Neuron (in vitro differentiated cells): ENCODE measurements at regions not wholly inside any gene's neighbourhood (a gene's known extent, or its start where the extent isn't known, plus 50 kb on each side); places are given as distances from the start of the nearest gene placed in this dataset.

Experiments used
- H2AFZ ChIP-seq: one replicate; pipeline ENCODE4 v1.6.1; 2013; ENCODE audit warnings: low read depth, mild to moderate bottlenecking, inconsistent platforms, low read length, moderate library complexity
- H3K27me3 ChIP-seq: one replicate; pipeline ENCODE4 v1.6.1; 2013; ENCODE audit warnings: low read length; ENCODE audit not compliant: insufficient read depth
- H3K36me3 ChIP-seq: one replicate; pipeline ENCODE4 v1.6.1; 2013; ENCODE audit warnings: low read length; ENCODE audit not compliant: insufficient read depth
- H3K4me1 ChIP-seq: one replicate; pipeline ENCODE4 v1.6.1; 2013; ENCODE audit warnings: low read length; ENCODE audit not compliant: insufficient read depth
- H3K4me3 ChIP-seq: 2 replicates; pipeline ENCODE4 v1.5.1; 2013; ENCODE audit warnings: mild to moderate bottlenecking, low read length, moderate library complexity
- H3K9me3 ChIP-seq: one replicate; pipeline ENCODE4 v1.6.1; 2013; ENCODE audit warnings: low read length

- Histone ChIP-seq H3K36me3 (no peaks in the 10 kb centered on the region), H3K4me3 (no peak overlapping the region), H3K9me3 (no peaks in the 10 kb centered on the region), H3K4me1 (no peaks in the 10 kb centered on the region), H3K27me3 (no peaks in the 10 kb centered on the region), H2AFZ (no peak overlapping the region)
These were observed 60.2 kb downstream of the PDE6H start for GRCh38 chr12:15033029-15033428.

GRCh38 chr12:15033641-15034040 is 60.8 kb downstream of the PDE6H start:
- H3K4me3 ChIP-seq, result no peak overlapping the region
- H3K9me3 ChIP-seq, result no peaks in the 10 kb centered on the region
- no peaks in the 10 kb centered on the region for H3K4me1 ChIP-seq
- no peaks in the 10 kb centered on the region for H3K36me3 ChIP-seq
- no peaks in the 10 kb centered on the region for H3K27me3 ChIP-seq
- H2AFZ ChIP-seq, result no peak overlapping the region

- H3K4me1 ChIP-seq, result no peaks in the 10 kb centered on the region
- H3K27me3 ChIP-seq, result no peaks in the 10 kb centered on the region
- H3K9me3 ChIP-seq, result no peaks in the 10 kb centered on the region
- H2AFZ ChIP-seq, result peak overlapping the region; percentile 7
- no peaks in the 10 kb centered on the region for H3K36me3 ChIP-seq
- H3K4me3 ChIP-seq, result no peak overlapping the region
These were observed 62.3 kb downstream of the PDE6H start for GRCh38 chr12:15035185-15035584.

- Histone ChIP-seq H2AFZ (no peak overlapping the region), H3K9me3 (no peaks in the 10 kb centered on the region), H3K4me3 (no peak overlapping the region), H3K4me1 (no peaks in the 10 kb centered on the region), H3K27me3 (no peaks in the 10 kb centered on the region), H3K36me3 (no peaks in the 10 kb centered on the region)
These were observed 64.3 kb downstream of the PDE6H start for GRCh38 chr12:15037091-15037687.

- H3K4me1 ChIP-seq, result no peaks in the 10 kb centered on the region
- no peaks in the 10 kb centered on the region for H3K36me3 ChIP-seq
- H3K9me3 ChIP-seq, result no peaks in the 10 kb centered on the region
- no peak overlapping the region for H3K4me3 ChIP-seq
- no peak overlapping the region for H2AFZ ChIP-seq
- H3K27me3 ChIP-seq, result no peaks in the 10 kb centered on the region
These were observed 65.3 kb downstream of the PDE6H start for GRCh38 chr12:15038137-15038536.

GRCh38 chr12:15044471-15044870 is 71.6 kb downstream of the PDE6H start:
- no peak overlapping the region for H2AFZ ChIP-seq
- peaks cover 4% of the 10 kb centered on the region for H3K27me3 ChIP-seq
- H3K4me1 ChIP-seq, result no peaks in the 10 kb centered on the region
- no peaks in the 10 kb centered on the region for H3K36me3 ChIP-seq
- no peaks in the 10 kb centered on the region for H3K9me3 ChIP-seq
- no peak overlapping the region for H3K4me3 ChIP-seq

GRCh38 chr12:15045451-15045850 is 72.6 kb downstream of the PDE6H start:
- no peak overlapping the region for H3K4me3 ChIP-seq
- H2AFZ ChIP-seq, result no peak overlapping the region
- H3K36me3 ChIP-seq, result no peaks in the 10 kb centered on the region
- no peaks in the 10 kb centered on the region for H3K9me3 ChIP-seq
- H3K4me1 ChIP-seq, result no peaks in the 10 kb centered on the region
- H3K27me3 ChIP-seq, result peaks cover 4% of the 10 kb centered on the region

GRCh38 chr12:15047611-15048010 is 74.8 kb downstream of the PDE6H start:
- H3K27me3 ChIP-seq, result peaks cover 4% of the 10 kb centered on the region
- H2AFZ ChIP-seq, result no peak overlapping the region
- H3K9me3 ChIP-seq, result no peaks in the 10 kb centered on the region
- no peak overlapping the region for H3K4me3 ChIP-seq
- no peaks in the 10 kb centered on the region for H3K36me3 ChIP-seq
- H3K4me1 ChIP-seq, result no peaks in the 10 kb centered on the region

GRCh38 chr12:15049461-15050153 is 76.8 kb downstream of the PDE6H start:
- Histone ChIP-seq H3K4me1 (peaks cover 4% of the 10 kb centered on the region), H2AFZ (no peak overlapping the region), H3K27me3 (peaks cover 4% of the 10 kb centered on the region), H3K36me3 (no peaks in the 10 kb centered on the region), H3K9me3 (no peaks in the 10 kb centered on the region), H3K4me3 (no peak overlapping the region)

- Histone ChIP-seq H3K36me3 (no peaks in the 10 kb centered on the region), H3K4me1 (peaks cover 9% of the 10 kb centered on the region), H3K4me3 (no peak overlapping the region), H3K27me3 (peaks cover under 1% of the 10 kb centered on the region), H2AFZ (no peak overlapping the region), H3K9me3 (no peaks in the 10 kb centered on the region)
These were observed 77.8 kb downstream of the PDE6H start for GRCh38 chr12:15050659-15051058.

GRCh38 chr12:15052691-15053090 is 79.8 kb downstream of the PDE6H start:
- no peaks in the 10 kb centered on the region for H3K27me3 ChIP-seq
- H2AFZ ChIP-seq, result no peak overlapping the region

GRCh38 chr12:15056218-15056617 is 83.4 kb downstream of the PDE6H start:
- Histone ChIP-seq H3K36me3 (no peaks in the 10 kb centered on the region), H3K4me3 (no peak overlapping the region), H3K4me1 (peaks cover 9% of the 10 kb centered on the region), H2AFZ (no peak overlapping the region), H3K9me3 (no peaks in the 10 kb centered on the region), H3K27me3 (no peaks in the 10 kb centered on the region)

More at GRCh38 chr12:15052691-15053090, 79.8 kb downstream of the PDE6H start:
- H3K36me3 ChIP-seq, result no peaks in the 10 kb centered on the region
- no peaks in the 10 kb centered on the region for H3K9me3 ChIP-seq
- H3K4me1 ChIP-seq, result peaks cover 9% of the 10 kb centered on the region
- H3K4me3 ChIP-seq, result no peak overlapping the region
